Epithelial cell of esophagus (primary cell): ENCODE measurements at regions not wholly inside any gene's neighbourhood (a gene's known extent, or its start where the extent isn't known, plus 50 kb on each side); places are given as distances from the start of the nearest gene placed in this dataset.

Experiments
- DNase-seq: peaks from one replicate; pipeline ENCODE4 v3.0.0; 2010; ENCODE audit warnings: low read depth
- H3K4me3 ChIP-seq: 2 replicates; pipeline ENCODE4 v1.5.1; 2011; ENCODE audit warnings: mild to moderate bottlenecking, low read length, control low read depth
- TF ChIP-seq, protein P1 (sequence below): IDR thresholded peaks from 2 replicates; pipeline ENCODE4 v1.5.1; 2011; ENCODE audit warnings: low read depth, mild to moderate bottlenecking, low read length, control low read depth, inconsistent platforms; ENCODE audit not compliant: insufficient read depth; ENCODE audit errors: missing control alignments

DNA sequence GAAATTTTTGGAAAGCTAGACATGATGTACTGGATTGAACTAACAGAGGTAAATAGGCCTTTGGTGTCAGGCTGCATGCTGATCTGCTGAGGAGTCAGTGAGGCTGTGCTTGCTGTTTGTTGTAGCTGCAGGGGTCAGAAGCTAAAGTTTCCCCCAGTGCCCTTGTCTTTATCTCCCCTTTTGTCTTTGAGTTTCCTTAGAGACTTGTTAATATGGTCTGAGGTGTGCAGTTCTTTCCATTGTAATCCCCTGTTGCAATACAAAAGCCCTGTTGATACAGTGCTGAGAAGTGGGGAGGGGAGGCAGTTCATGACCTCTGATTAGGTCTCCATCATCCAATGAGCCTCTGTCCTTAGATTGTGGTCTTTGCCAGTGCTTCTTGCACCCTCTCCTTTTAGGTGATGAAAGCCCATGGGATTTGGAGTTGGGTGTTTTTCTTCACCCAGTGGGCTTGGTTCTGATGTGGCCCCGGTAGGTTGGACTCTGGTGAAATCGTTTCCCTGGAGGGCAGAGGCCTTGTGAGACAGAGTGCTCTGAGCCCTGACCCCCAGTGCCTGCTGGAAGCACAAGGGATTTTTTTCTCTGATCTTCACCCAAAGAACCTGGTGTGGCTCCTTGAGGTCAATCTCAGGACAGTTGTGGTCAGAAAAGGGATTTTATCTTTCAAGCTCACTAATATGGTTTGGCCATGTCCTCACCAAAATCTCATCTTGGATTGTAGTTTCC is 163.1 kb downstream of the TMEM18 start:
- no peak overlapping the region for H3K4me3 ChIP-seq
- DNase-seq, result no peak
- TF ChIP-seq, protein P1, sequence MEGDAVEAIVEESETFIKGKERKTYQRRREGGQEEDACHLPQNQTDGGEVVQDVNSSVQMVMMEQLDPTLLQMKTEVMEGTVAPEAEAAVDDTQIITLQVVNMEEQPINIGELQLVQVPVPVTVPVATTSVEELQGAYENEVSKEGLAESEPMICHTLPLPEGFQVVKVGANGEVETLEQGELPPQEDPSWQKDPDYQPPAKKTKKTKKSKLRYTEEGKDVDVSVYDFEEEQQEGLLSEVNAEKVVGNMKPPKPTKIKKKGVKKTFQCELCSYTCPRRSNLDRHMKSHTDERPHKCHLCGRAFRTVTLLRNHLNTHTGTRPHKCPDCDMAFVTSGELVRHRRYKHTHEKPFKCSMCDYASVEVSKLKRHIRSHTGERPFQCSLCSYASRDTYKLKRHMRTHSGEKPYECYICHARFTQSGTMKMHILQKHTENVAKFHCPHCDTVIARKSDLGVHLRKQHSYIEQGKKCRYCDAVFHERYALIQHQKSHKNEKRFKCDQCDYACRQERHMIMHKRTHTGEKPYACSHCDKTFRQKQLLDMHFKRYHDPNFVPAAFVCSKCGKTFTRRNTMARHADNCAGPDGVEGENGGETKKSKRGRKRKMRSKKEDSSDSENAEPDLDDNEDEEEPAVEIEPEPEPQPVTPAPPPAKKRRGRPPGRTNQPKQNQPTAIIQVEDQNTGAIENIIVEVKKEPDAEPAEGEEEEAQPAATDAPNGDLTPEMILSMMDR, result no peak

DNA sequence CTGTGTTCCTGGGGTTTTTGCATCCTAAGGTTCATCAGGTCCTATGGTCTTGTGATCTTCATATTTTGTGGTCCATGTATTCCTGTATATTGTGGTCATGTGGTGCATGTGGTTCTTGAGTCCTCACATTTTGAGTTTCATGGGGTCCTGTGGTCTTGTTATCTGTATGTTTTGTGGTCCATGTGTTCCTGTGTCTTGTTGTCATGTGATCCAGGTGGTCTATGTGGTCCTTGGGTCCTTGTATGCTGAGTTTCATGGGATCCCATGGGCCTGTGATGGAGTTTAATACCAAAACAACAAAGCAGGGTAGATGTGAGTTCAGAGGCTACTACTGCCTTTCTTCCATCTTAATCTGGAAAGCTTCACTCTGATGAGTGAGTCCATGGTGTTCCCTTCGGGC is 166.4 kb downstream of the TMEM18 start:
- H3K4me3 ChIP-seq, result no peak overlapping the region
- TF ChIP-seq, protein P1, result no peak
- no peak for DNase-seq

DNA sequence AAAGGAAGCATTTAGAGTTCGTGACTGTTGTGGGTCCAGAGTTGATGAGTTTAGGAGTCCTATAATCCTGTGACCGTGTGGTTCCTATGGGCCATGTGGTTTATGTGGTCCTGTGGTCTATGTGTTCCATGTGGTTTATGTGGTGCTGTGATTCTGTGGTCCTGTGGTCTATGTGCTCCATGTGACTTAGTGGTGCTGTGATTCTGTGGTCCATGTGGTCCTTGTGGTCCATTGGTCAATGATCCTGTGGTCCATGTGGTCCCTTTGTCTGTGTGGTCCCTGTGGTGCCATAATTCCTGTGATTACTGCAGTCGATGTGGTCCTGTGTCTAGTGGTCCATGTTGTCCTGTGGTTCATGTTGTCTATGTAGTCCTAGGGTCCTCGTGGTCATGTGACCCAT is 167.3 kb downstream of the TMEM18 start:
- TF ChIP-seq, protein P1, result no peak
- H3K4me3 ChIP-seq, result no peak overlapping the region
- DNase-seq, result no peak

DNA sequence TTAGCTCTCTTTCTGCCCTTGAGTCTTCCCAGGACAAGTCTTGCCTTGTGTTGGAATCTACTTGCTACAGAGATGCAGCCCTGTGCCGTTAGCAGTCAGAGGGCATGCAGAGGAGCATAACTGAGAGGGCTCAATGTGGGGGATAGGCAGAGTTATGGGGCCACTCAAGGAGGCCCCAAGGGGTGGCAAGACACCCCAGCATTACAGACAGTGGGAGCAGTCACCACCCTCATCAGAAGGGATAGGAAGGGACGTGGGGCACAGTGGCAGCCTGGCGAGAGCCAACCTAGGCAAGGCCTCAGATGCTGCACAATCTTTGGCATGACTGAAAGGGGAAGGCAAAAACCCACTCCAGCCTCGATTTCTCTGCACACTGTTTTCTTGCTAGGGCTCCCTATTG is 169.1 kb downstream of the TMEM18 start:
- DNase-seq, result no peak
- TF ChIP-seq, protein P1, result no peak
- H3K4me3 ChIP-seq, result no peak overlapping the region

DNA sequence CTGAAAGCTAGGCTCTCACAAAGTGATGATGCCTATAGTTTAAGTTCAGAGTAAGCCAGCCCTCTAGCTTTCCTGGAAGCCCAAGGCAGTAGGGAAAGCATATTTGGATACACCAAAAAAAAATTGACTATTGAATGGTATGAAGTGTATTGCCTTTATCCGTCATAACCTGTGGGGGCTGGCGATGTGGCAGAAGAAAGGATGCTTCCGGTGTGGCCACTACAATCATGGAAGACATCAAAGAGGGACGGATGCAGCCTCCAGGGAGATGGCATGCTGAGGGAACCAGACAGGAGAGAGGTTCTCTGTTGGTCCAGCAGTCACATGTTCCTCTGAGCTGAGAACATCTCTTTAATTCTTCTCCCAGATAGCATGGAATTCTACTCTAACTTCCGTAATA is 170.3 kb downstream of the TMEM18 start:
- DNase-seq, result no peak
- TF ChIP-seq, protein P1, result no peak
- H3K4me3 ChIP-seq, result no peak overlapping the region

DNA sequence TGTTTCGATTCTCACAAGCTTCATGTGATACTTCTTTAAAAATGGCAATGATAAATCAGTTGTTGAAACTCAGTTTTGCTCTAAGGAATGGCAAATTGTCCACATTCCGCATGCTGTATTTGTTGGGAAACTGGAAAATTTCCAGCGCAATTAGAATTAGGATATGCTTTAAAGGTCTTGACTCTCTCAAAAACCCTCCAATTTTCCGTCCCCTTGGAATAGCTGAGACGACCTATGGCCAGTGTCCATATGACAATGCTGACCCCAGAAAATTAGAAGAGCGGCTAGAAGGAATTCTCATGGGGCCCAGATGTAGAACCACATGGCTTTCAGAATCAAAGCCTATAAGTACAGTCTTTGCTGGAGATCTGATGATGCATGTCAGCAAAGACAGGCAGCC is 170.8 kb downstream of the TMEM18 start:
- no peak overlapping the region for H3K4me3 ChIP-seq
- no peak for DNase-seq
- TF ChIP-seq, protein P1, result no peak

DNA sequence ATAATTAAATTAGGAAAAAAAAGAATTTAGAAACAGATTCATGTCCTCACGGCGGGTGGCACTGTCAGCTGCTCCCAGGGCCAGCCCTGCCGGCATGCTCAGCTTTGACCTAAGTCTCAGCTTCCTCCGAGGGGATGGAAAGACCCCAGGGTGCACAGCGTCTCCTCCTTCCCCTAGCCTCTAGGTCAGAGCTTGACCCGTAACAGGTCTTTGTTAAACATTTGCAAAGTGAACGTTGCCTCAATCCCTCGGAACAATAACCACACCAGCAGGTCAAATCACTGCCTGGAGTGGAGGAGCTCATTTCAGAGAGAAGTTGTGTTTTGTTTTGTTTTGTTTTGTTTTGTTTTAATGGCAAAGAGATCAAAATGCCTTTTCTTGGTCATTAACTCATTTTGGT is 171.3 kb downstream of the TMEM18 start:
- TF ChIP-seq, protein P1, result no peak
- DNase-seq, result no peak

More for the DNA sequence above, 171.3 kb downstream of the TMEM18 start:
- no peak overlapping the region for H3K4me3 ChIP-seq
